ENCODE measurements at regions not wholly inside any gene's neighbourhood (a gene's known extent, or its start where the extent isn't known, plus 50 kb on each side); places are given as distances from the start of the nearest gene placed in this dataset.

DNA sequence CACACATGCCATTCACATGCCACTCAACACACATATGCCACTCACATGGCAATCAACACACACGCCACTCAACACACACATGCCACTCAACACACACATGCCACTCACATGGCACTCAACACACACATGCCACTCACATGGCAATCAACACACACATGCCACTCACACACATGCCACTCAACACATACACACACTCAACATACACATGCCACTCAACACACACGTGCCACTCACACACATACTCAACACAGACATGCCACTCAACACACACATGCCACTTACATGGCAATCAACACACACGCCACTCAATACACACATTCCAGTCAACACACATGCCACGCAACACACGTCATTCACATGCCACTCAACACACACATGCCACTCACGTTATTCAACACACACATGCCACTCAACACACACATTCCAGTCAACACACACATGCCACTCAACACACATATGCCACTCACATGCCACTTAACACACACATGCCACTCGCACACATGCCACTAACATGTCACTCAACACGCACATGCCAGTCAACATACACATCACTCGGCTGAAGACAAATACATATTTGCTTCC is 182.9 kb downstream of the NPHP4 start:
- no peaks in the 10 kb centered on the region for H3K4me1 ChIP-seq (ENCODE audit: control insufficient read depth in 2 of 2, insufficient read depth in 2 of 2, low read length in 2 of 2)
- peaks cover 4% of the 10 kb centered on the region for H3K27me3 Mint-ChIP-seq
- no peak overlapping the region for H3K4me3 Mint-ChIP-seq
- no peak overlapping the region for H2AFZ ChIP-seq (ENCODE audit: insufficient read depth, low read depth, low read length, poor library complexity, severe bottlenecking)
- H3K4me3 ChIP-seq (ENCODE audit: control extremely low read depth in 1 of 5, extremely low read depth in 1 of 5, insufficient read depth in 1 of 5, low read depth in 2 of 5, low read length in 4 of 5): no peak overlapping the region
- ATAC-seq (ENCODE audit: low read depth) (no peak), DNase-seq (no peak)
- POLR2A ChIA-PET: no interaction called here
- H3K9me3 Mint-ChIP-seq (ENCODE audit: insufficient read depth): no peaks in the 10 kb centered on the region
- 95% methylated on average over 9 of the region's 9 CpGs for WGBS (ENCODE audit: insufficient coverage)
- H3K9me3 ChIP-seq (ENCODE audit: control extremely low read depth in 1 of 3, control insufficient read depth in 2 of 3, insufficient read depth in 1 of 3, low read length in 2 of 3): no peaks in the 10 kb centered on the region
- CTCF ChIA-PET: no interaction called here
- H3K36me3 ChIP-seq (replicated peaks in 1 of 2; ENCODE audit: control extremely low read depth in 1 of 2, control insufficient read depth in 1 of 2, extremely low read depth in 1 of 2, insufficient read depth in 2 of 2, low read length in 1 of 2): no peaks in the 10 kb centered on the region
- TF ChIP-seq, protein P1, sequence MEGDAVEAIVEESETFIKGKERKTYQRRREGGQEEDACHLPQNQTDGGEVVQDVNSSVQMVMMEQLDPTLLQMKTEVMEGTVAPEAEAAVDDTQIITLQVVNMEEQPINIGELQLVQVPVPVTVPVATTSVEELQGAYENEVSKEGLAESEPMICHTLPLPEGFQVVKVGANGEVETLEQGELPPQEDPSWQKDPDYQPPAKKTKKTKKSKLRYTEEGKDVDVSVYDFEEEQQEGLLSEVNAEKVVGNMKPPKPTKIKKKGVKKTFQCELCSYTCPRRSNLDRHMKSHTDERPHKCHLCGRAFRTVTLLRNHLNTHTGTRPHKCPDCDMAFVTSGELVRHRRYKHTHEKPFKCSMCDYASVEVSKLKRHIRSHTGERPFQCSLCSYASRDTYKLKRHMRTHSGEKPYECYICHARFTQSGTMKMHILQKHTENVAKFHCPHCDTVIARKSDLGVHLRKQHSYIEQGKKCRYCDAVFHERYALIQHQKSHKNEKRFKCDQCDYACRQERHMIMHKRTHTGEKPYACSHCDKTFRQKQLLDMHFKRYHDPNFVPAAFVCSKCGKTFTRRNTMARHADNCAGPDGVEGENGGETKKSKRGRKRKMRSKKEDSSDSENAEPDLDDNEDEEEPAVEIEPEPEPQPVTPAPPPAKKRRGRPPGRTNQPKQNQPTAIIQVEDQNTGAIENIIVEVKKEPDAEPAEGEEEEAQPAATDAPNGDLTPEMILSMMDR (IDR thresholded peaks at IDR 0.05): no peak
- TF ChIP-seq EZH2 (IDR thresholded peaks at IDR 0.05; ENCODE audit: borderline replicate concordance, insufficient read depth, low read depth, low read length, poor library complexity, severe bottlenecking): no peak
- intact Hi-C loops (cut with micrococcal nuclease): no loop called here
- no peaks in the 10 kb centered on the region for H4K20me1 ChIP-seq (ENCODE audit: control insufficient read depth, insufficient read depth, low read length, poor library complexity, severe bottlenecking)
- peaks cover 0 to 2% (median 0%) of the 10 kb centered on the region in 4 experiments for H3K27me3 ChIP-seq (replicated peaks in 1 of 4; ENCODE audit: control extremely low read depth in 1 of 4, control insufficient read depth in 3 of 4, insufficient read depth in 4 of 4, low read length in 3 of 4)
- H3K9ac ChIP-seq (ENCODE audit: low read length): no peak overlapping the region
- H3K27ac Mint-ChIP-seq: no peak overlapping the region
- no peaks in the 10 kb centered on the region for H3K4me1 Mint-ChIP-seq
- H3K4me2 ChIP-seq (replicated peaks; ENCODE audit: low read depth, low read length, poor library complexity, severe bottlenecking): no peak overlapping the region
- no peaks in the 10 kb centered on the region for H3K79me2 ChIP-seq (ENCODE audit: control insufficient read depth, insufficient read depth, low read length)
- H3K27ac ChIP-seq (ENCODE audit: low read length in 2 of 2): no peak overlapping the region

DNA sequence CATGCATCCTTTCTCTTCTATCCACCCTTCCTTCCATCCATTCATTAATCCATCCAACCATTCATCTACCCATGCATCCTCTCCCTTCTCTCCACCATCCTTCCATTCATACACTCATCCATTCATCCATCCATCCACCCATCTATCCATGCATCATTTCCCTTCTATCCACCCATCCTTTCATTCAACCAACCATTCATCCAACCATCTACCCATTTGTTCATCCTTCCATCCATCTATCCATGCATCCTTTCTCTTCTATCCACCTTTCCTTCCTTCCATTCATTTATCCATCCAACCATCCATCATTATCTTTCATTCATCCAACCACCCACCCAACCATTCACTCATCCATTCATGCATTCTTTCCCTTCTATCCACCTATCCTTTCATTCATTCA is 188.4 kb downstream of the NPHP4 start:
- ATAC-seq (ENCODE audit: low read depth): no peak

More for the DNA sequence above, 188.4 kb downstream of the NPHP4 start:
- Histone ChIP-seq H3K9me3 (ENCODE audit: control extremely low read depth in 1 of 3, control insufficient read depth in 2 of 3, insufficient read depth in 1 of 3, low read length in 2 of 3) (peaks cover 0 to 18% (median 0%) of the 10 kb centered on the region in 3 donors), H3K9ac (ENCODE audit: low read length) (no peak overlapping the region), H3K79me2 (ENCODE audit: control insufficient read depth, insufficient read depth, low read length) (no peaks in the 10 kb centered on the region), H3K4me3 (ENCODE audit: control extremely low read depth in 1 of 5, extremely low read depth in 1 of 5, insufficient read depth in 1 of 5, low read depth in 2 of 5, low read length in 4 of 5) (no peak overlapping the region), H3K27ac (ENCODE audit: low read length in 2 of 2) (no peak overlapping the region), H3K27me3 (replicated peaks in 1 of 4; ENCODE audit: control extremely low read depth in 1 of 4, control insufficient read depth in 3 of 4, insufficient read depth in 4 of 4, low read length in 3 of 4) (peaks cover 0 to 4% (median 0%) of the 10 kb centered on the region in 4 experiments), H3K36me3 (replicated peaks in 1 of 2; ENCODE audit: control extremely low read depth in 1 of 2, control insufficient read depth in 1 of 2, extremely low read depth in 1 of 2, insufficient read depth in 2 of 2, low read length in 1 of 2) (no peaks in the 10 kb centered on the region), H3K4me1 (ENCODE audit: control insufficient read depth in 2 of 2, insufficient read depth in 2 of 2, low read length in 2 of 2) (no peaks in the 10 kb centered on the region), H3K4me2 (replicated peaks; ENCODE audit: low read depth, low read length, poor library complexity, severe bottlenecking) (no peak overlapping the region), H2AFZ (ENCODE audit: insufficient read depth, low read depth, low read length, poor library complexity, severe bottlenecking) (no peak overlapping the region), H4K20me1 (ENCODE audit: control insufficient read depth, insufficient read depth, low read length, poor library complexity, severe bottlenecking) (no peaks in the 10 kb centered on the region)
- ChIA-PET POLR2A (no interaction called here), CTCF (no interaction called here)
- Mint-ChIP-seq H3K4me1 (no peaks in the 10 kb centered on the region), H3K27me3 (no peaks in the 10 kb centered on the region), H3K27ac (no peak overlapping the region), H3K4me3 (no peak overlapping the region), H3K9me3 (ENCODE audit: insufficient read depth) (no peaks in the 10 kb centered on the region)
- no peak for DNase-seq
- no peak for TF ChIP-seq EZH2 (IDR thresholded peaks at IDR 0.05; ENCODE audit: borderline replicate concordance, insufficient read depth, low read depth, low read length, poor library complexity, severe bottlenecking)
- TF ChIP-seq, protein P1 (IDR thresholded peaks at IDR 0.05): no peak
- intact Hi-C loops (cut with micrococcal nuclease): no loop called here
